Urinary bladder (tissue), 3 donors: ENCODE measurements at regions not wholly inside any gene's neighbourhood (a gene's known extent, or its start where the extent isn't known, plus 50 kb on each side); places are given as distances from the start of the nearest gene placed in this dataset.

ENCODE experiments used
- DNase-seq: peaks from one replicate; pipeline ENCODE4 v3.0.0-alpha.2; 2015; ENCODE audit errors: extremely low spot score
- H3K27ac ChIP-seq: one replicate; pipeline ENCODE4 v1.5.1; 2013; ENCODE audit warnings: low read depth, mild to moderate bottlenecking, moderate library complexity
- H3K36me3 ChIP-seq: one replicate; pipeline ENCODE4 v1.6.1; 2013; ENCODE audit warnings: mild to moderate bottlenecking, moderate library complexity; ENCODE audit not compliant: insufficient read depth
- H3K4me1 ChIP-seq: one replicate; pipeline ENCODE4 v1.6.1; 2013; ENCODE audit warnings: mild to moderate bottlenecking, moderate library complexity; ENCODE audit not compliant: insufficient read depth
- H3K4me3 ChIP-seq: one replicate; pipeline ENCODE4 v1.5.1; 2013; ENCODE audit warnings: low read depth, low read length
- WGBS: extraction: QIAGEN DNeasy Blood & Tissue Kit; methylation state at CpG from one replicate; pipeline ENCODE4 v1.1.7; 2013; 5-methylcytosine and 5-hydroxymethylcytosine counted together
- donor health status: healthy with polysubstance abuse.
- donor health status: healthy.

DNA sequence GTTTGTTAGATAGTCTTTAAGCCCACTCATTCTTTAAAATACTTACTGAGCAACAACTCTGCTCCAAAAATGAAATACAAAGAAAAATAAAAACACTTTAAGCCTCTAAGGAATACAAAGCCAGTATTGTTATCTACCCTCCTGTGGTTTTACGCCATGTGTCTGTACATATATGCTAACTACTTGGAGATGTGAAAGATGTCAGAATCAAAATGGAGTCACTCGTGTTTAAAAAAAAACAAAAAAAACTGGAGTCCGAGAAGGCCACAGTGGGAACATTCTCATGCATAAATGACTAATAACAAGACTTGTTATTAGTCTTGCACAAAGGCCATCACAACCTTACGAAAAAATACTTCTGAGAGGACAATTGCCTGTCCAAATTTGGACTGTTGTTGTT, 393.1 kb downstream of the TBC1D4 start:
- DNase-seq = no peak
- H3K4me1 ChIP-seq = no peaks in the 10 kb centered on the region
- no peak overlapping the region for H3K4me3 ChIP-seq
- no peak overlapping the region for H3K27ac ChIP-seq
- no peaks in the 10 kb centered on the region for H3K36me3 ChIP-seq
- WGBS = 85% methylated on average over 4 of the region's 4 CpGs

DNA sequence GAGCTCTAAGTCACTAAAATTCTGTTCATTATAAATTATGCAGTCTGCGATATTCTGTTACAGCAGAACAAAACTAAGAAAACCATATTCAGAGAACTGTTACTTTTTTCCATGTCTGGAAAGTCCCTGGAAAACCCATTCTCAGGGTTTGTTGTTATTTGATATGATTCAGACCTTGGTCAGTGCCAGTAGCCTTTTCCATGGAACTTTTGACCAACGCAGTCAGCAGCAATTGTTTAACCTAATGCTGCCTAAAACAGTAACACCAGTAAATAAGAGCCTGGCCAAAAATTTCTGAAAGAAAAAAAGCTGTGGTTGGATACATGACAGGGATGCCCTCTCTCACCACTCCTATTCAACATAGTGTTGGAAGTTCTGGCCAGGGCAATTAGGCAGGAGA, 402.7 kb downstream of the TBC1D4 start:
- Histone ChIP-seq H3K36me3 (no peaks in the 10 kb centered on the region), H3K27ac (no peak overlapping the region), H3K4me3 (no peak overlapping the region), H3K4me1 (no peaks in the 10 kb centered on the region)
- 60% methylated on average over 2 of the region's 2 CpGs for WGBS
- no peak for DNase-seq

DNA sequence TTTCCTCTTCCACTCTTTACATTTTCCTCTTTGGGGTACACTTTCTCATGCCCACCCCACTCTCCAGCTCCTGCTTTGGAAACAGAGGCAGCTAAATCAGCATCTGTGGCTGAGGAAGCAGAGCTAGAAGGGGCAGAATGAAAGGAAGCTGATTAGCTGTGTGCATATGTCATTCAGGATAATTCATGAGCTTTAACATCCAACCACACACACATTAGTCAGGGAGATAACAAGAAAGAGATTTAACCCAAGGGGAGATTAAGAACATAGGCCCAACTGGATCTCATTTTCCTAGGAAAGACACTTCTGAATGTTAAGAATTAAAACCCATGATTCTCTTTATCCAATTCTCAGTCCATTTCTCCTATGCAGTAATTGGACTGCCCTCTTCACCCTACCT, 405.5 kb downstream of the TBC1D4 start:
- Histone ChIP-seq H3K4me3 (no peak overlapping the region), H3K27ac (no peak overlapping the region), H3K4me1 (no peaks in the 10 kb centered on the region), H3K36me3 (no peaks in the 10 kb centered on the region)
- DNase-seq = no peak

DNA sequence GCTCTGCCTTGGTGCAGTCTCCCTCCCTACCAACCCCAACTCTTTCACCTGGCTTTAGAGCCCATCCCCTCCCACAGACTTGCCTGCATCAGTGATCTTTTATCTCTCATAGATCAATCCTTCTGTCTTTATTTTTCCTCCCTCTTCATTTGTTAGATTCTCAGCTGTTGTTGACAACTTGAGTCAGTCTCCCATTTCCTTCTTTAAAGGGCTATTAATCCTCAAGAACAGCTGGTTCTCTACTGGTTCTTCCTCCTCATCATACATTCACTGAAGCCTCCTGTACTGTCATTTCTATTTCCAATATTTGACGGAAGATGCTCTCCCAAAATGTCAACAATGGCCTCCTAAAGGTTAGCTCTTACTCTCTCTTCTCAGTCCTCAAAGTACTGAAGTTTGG, 408.2 kb downstream of the TBC1D4 start:
- no peak for DNase-seq
- WGBS = 84% methylated on average over 1 of the region's 1 CpG
- H3K4me3 ChIP-seq = no peak overlapping the region
- H3K27ac ChIP-seq = no peak overlapping the region
- H3K36me3 ChIP-seq = no peaks in the 10 kb centered on the region
- H3K4me1 ChIP-seq = no peaks in the 10 kb centered on the region

DNA sequence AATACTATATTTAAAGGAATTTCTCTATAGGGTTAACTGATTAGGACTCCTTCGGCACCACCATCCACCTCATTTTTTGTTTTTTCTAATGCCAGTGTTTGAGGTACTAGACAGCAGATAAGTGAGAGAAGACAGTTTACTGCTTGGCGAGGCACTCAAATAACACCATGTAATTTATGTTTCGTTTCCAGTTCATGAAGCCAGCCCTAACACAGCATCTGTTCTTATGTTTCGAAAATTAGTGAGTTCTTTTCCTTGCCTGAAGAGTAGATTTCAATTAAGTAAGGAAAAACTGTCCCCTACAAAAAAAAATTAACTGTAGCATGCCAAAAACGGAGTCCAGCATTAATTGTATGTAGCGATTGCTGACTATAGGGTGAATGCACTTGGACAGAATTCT, 409.1 kb downstream of the TBC1D4 start:
- WGBS = 79% methylated on average over 6 of the region's 6 CpGs
- no peak for DNase-seq
- Histone ChIP-seq H3K4me1 (no peaks in the 10 kb centered on the region), H3K27ac (no peak overlapping the region), H3K36me3 (no peaks in the 10 kb centered on the region), H3K4me3 (no peak overlapping the region)

DNA sequence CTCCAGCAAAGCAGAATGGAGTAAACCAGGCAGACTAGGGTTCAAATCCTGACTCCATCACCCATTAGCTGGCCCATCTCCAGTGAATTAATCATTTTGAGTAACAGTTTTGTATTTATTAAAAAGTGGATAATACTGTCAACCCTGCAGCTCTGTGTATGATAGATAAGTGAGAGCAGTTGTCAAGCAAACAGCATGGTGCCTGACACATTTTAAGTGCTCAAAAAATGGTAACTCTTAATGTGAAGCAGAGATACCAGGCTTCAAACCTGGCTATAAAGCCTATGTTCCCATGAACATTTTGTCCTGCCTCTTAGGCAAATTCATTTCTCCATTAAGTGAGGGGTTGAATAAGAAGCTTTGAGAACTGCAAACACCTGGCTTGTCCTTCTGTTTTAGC, 409.6 kb downstream of the TBC1D4 start:
- H3K4me3 ChIP-seq = no peak overlapping the region
- H3K4me1 ChIP-seq = no peaks in the 10 kb centered on the region
- no peaks in the 10 kb centered on the region for H3K36me3 ChIP-seq
- no peak overlapping the region for H3K27ac ChIP-seq
- no peak for DNase-seq

DNA sequence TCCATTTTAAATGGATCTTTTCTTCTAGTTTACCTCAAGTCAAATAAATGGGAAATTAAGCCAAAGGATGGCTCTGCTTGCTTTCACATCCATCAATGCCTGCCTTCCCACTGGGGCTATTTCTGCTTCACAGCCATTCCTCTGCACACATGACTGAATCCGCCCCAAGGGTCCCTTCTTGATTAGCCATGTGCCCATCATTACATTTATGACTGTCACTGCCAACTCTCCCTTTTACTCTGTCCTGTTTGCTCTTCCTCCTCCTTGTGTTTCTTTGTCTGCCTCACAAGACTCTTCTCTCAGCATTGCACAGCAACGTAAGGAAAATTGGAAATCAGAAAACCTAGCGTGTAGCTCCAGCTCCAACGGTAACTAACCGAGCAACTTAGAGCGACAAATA, 410.2 kb downstream of the TBC1D4 start:
- WGBS = 88% methylated on average over 6 of the region's 6 CpGs
- no peak overlapping the region for H3K4me3 ChIP-seq
- H3K4me1 ChIP-seq = no peaks in the 10 kb centered on the region

DNA sequence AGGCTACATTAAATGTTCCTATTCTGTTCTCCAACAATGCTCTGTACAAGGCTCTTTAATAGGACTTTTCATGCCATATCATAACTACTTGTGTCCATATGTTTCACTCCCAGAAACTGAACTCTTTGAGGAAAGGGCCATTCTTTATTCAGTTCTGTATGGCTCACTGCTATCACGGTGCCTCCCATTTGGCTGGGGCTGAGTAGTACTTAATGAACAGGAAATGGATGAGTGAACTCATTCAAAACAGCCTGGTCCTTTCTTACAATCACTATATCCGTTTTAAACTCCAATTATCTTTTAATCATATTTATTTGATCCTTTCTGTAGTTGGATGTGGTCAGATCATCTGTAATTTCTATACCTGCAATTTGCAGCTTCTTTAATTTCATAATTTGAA, 410.6 kb downstream of the TBC1D4 start:
- Histone ChIP-seq H3K36me3 (no peaks in the 10 kb centered on the region), H3K27ac (no peak overlapping the region), H3K4me3 (no peak overlapping the region), H3K4me1 (no peaks in the 10 kb centered on the region)
- no peak for DNase-seq
- 66% methylated on average over 2 of the region's 2 CpGs for WGBS

More for the DNA sequence above, 410.2 kb downstream of the TBC1D4 start:
- no peak for DNase-seq
- H3K27ac ChIP-seq = no peak overlapping the region
- no peaks in the 10 kb centered on the region for H3K36me3 ChIP-seq

DNA sequence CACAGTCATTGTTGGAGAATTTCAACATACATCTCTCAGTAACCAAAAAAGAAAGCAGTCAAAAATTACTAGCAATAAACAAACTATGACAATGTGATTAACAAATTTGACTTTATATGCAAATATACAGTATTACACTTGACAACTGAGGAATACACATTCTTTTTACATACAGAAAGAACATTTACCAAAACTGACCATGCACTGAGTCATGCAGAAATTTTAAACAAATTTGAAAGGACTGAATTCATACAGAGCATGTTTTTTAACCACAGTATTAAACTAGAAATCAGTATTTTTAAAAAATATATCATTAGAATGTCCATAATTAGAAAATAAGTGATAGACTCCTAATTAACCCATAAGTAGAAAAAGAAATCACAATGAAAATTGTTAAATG, 420.1 kb downstream of the TBC1D4 start:
- Histone ChIP-seq H3K4me3 (no peak overlapping the region), H3K27ac (no peak overlapping the region), H3K4me1 (no peaks in the 10 kb centered on the region), H3K36me3 (no peaks in the 10 kb centered on the region)
- DNase-seq = no peak

DNA sequence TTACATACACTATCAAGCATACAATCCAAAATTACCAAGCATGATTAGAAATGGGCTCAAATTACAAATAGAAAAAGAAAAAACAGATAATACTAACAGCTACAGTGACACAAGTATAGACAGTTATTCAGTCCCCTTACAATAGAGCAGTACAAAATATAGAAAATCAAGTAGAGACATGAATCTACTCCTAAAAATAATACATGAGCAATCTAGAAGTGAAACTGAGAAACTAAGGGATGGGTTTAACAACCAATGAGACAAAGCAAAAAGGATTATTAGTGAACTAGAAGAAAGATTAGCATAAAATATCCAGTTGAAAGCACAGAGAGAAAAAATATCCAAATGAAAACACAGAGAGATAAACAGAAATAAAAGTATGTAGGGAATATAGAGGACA, 426.7 kb downstream of the TBC1D4 start:
- no peak for DNase-seq
- Histone ChIP-seq H3K4me3 (no peak overlapping the region), H3K4me1 (no peaks in the 10 kb centered on the region), H3K36me3 (no peaks in the 10 kb centered on the region), H3K27ac (no peak overlapping the region)

DNA sequence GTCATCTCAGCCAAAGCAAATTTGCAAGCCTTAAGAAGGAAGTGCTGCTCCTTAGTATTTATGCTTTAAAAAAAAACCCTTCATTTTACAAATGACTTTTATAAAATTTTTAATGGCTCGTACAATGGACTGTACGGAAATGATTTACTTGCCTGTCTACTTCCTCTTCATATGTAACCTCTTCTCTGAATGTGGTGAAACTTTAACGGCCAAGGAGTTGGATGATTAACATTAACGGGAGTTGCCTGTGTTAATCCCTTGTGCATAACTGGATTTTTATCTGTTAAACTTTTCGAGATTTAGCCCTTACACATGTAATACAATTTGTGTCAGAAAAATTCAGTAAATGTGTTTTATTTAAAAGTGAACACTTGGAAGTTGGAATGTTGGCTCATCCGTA, 429.4 kb downstream of the TBC1D4 start:
- no peak overlapping the region for H3K4me3 ChIP-seq
- 82% methylated on average over 6 of the region's 6 CpGs for WGBS
- no peaks in the 10 kb centered on the region for H3K4me1 ChIP-seq
- H3K27ac ChIP-seq = no peak overlapping the region
- no peaks in the 10 kb centered on the region for H3K36me3 ChIP-seq
- DNase-seq = no peak

DNA sequence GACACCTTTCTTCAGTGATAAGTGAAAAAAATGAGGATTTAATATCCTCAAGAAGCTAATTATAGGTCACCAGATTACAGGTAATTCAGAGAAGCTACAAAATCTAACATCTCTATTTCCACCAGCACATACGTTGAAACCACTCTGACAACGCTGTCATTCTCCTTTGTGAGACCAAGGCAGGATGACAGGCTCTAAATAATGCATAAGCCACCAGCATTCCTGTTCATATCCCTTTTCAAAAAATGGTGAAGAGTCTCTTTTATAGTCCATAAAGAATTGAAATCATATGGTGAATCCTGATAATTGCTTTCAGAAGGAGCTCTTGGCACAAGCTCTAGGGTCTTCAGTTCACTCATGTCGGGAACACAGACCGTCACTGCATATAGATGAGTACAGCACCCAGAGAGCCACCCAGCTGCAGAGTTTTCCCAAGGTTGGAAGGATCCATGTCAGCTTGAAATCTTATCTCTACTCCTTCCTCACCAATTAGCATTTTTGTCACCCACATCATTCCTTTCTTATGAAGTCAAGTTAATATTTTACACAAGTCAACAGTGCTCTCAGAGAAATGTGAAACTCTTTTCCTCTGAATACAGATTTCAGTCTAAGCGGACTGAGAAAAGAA, 431.4 kb downstream of the TBC1D4 start:
- 78% methylated on average over 5 of the region's 5 CpGs for WGBS
- peak; percentile 17 for DNase-seq
- no peak overlapping the region for H3K27ac ChIP-seq
- H3K4me3 ChIP-seq = no peak overlapping the region
- H3K36me3 ChIP-seq = no peaks in the 10 kb centered on the region
- no peaks in the 10 kb centered on the region for H3K4me1 ChIP-seq

DNA sequence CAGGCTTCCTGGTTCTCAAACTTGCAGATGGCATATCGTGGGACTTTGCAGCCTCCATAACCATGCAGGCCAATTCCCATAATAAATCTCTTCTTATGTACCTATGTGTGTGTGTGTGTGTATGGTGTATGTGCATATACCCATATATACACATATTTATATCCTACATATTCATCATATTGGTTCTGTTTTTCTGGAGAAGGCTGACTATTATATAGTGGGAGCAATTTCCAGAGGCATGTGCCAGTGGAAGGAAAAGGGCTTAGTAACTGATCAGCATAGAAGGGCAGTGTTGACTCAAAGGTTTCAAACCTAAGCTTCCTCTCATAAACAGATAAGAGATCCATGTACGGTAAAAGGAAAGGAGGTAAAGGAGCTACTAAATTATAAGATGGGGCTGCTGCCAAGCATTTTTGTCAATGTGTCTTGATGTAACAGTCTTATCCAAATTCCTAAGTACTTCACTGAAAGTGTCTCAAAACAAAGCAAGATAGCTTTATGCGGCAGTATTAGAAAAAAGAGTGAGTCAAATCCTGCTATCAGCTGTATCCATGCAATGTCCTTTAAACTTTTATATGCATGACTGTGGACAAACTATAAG, 432.1 kb downstream of the TBC1D4 start:
- H3K36me3 ChIP-seq = no peaks in the 10 kb centered on the region
- 62% methylated on average over 3 of the region's 3 CpGs for WGBS
- no peak overlapping the region for H3K4me3 ChIP-seq
- DNase-seq = no peak
- H3K4me1 ChIP-seq = no peaks in the 10 kb centered on the region
- no peak overlapping the region for H3K27ac ChIP-seq

DNA sequence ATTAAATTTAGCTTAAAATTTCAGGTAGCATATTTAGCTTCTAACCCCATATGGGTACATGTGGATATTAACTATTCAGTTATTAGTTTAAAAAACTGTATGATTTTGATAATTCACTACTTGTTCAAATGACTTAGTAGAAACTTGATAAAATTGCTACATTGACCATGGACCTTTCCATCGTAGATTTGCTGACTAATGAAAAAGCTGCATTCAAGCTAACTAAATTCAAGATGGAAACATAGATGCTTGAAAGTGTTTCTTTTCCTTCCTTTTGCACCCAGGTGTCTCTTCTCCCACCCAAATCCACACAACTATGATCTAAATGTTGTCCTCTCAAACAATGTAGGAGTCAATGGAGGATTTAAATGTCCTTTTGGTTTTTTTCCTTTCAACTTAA, 439.2 kb downstream of the TBC1D4 start:
- DNase-seq = no peak
- Histone ChIP-seq H3K36me3 (no peaks in the 10 kb centered on the region), H3K4me1 (no peaks in the 10 kb centered on the region), H3K27ac (no peak overlapping the region), H3K4me3 (no peak overlapping the region)
- 93% methylated on average over 1 of the region's 1 CpG for WGBS
